ENCODE measurements at regions not wholly inside any gene's neighbourhood (a gene's known extent, or its start where the extent isn't known, plus 50 kb on each side); places are given as distances from the start of the nearest gene placed in this dataset.

GRCh38 chr4:84051639-84052038 lies 447.5 kb downstream of the NKX6-1 start:
- no peak overlapping the region for H3K27ac ChIP-seq
- TF ChIP-seq CTCF (conservative IDR thresholded peaks at IDR 0.05), result no peak

GRCh38 chr4:84051089-84051488 lies 448.0 kb downstream of the NKX6-1 start:
- H3K27ac ChIP-seq, result no peak overlapping the region
- TF ChIP-seq CTCF (conservative IDR thresholded peaks at IDR 0.05), result no peak

- no peak overlapping the region for H3K27ac ChIP-seq
- TF ChIP-seq CTCF (conservative IDR thresholded peaks at IDR 0.05), result peak; percentile 40
These were observed 449.1 kb downstream of the NKX6-1 start for GRCh38 chr4:84050015-84050414.

- no peak overlapping the region for H3K27ac ChIP-seq
- TF ChIP-seq CTCF (conservative IDR thresholded peaks at IDR 0.05), result no peak
These were observed 452.5 kb downstream of the NKX6-1 start for GRCh38 chr4:84046551-84046950.

- no peak for TF ChIP-seq CTCF (conservative IDR thresholded peaks at IDR 0.05)
- no peak overlapping the region for H3K27ac ChIP-seq
These were observed 457.7 kb downstream of the NKX6-1 start for GRCh38 chr4:84041426-84041825.

GRCh38 chr4:84035568-84035967 lies 463.5 kb downstream of the NKX6-1 start:
- no peak for TF ChIP-seq CTCF (conservative IDR thresholded peaks at IDR 0.05)
- no peak overlapping the region for H3K27ac ChIP-seq

GRCh38 chr4:84032372-84032771 lies 466.7 kb downstream of the NKX6-1 start:
- no peak for TF ChIP-seq CTCF (conservative IDR thresholded peaks at IDR 0.05)
- H3K27ac ChIP-seq, result no peak overlapping the region

- no peak for TF ChIP-seq CTCF (conservative IDR thresholded peaks at IDR 0.05)
- no peak overlapping the region for H3K27ac ChIP-seq
These were observed 467.7 kb downstream of the NKX6-1 start for GRCh38 chr4:84031401-84031800.
